ENCODE measurements at regions not wholly inside any gene's neighbourhood (a gene's known extent, or its start where the extent isn't known, plus 50 kb on each side); places are given as distances from the start of the nearest gene placed in this dataset.

DNA sequence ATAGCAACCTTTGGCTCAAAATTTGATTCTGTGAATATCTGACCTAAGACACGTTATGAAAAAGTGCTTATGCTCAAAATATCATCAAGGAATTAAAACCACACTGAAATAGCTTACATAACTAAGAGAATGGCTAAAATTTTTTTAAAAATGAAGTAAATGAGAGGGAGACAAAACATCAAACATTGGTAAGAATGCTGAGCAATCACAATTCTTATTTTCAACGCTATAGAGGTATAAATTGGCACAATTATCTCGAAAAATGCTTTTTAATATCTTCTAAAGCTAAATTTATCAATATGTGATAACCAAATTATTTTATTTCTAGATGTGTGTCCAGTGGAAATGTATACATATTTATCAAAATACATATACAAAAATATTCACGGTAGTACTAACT is 381.3 kb downstream of the ANXA1 start:
- no TSS peak for BruUV-seq (replicated peaks)
- FAIRE-seq = no peak
- TF ChIP-seq POLR2A (IDR thresholded peaks at IDR 0.05; ENCODE audit: low read depth, low read length) (no peak), GATA2 (IDR thresholded peaks at IDR 0.05; ENCODE audit: insufficient read depth, insufficient read length, low read depth, low read length) (no peak), POLR2AphosphoS5 (IDR thresholded peaks at IDR 0.05; ENCODE audit: insufficient read depth, low read depth, low read length) (no peak), MYC (IDR thresholded peaks at IDR 0.05; ENCODE audit: low read depth, low read length) (no peak), FOS (IDR thresholded peaks at IDR 0.05; ENCODE audit: borderline replicate concordance, insufficient read depth, low read length) (no peak), EZH2 (IDR thresholded peaks at IDR 0.05; ENCODE audit: borderline replicate concordance, low read depth, low read length, severe bottlenecking) (no peak), JUN (IDR thresholded peaks at IDR 0.05; ENCODE audit: borderline replicate concordance, insufficient read depth, insufficient read length, low read depth) (no peak)
- TF ChIP-seq, protein P1, sequence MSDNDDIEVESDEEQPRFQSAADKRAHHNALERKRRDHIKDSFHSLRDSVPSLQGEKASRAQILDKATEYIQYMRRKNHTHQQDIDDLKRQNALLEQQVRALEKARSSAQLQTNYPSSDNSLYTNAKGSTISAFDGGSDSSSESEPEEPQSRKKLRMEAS (IDR thresholded peaks at IDR 0.05; ENCODE audit: insufficient read depth, insufficient read length) = no peak
- TF ChIP-seq, protein P2, sequence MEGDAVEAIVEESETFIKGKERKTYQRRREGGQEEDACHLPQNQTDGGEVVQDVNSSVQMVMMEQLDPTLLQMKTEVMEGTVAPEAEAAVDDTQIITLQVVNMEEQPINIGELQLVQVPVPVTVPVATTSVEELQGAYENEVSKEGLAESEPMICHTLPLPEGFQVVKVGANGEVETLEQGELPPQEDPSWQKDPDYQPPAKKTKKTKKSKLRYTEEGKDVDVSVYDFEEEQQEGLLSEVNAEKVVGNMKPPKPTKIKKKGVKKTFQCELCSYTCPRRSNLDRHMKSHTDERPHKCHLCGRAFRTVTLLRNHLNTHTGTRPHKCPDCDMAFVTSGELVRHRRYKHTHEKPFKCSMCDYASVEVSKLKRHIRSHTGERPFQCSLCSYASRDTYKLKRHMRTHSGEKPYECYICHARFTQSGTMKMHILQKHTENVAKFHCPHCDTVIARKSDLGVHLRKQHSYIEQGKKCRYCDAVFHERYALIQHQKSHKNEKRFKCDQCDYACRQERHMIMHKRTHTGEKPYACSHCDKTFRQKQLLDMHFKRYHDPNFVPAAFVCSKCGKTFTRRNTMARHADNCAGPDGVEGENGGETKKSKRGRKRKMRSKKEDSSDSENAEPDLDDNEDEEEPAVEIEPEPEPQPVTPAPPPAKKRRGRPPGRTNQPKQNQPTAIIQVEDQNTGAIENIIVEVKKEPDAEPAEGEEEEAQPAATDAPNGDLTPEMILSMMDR (IDR thresholded peaks at IDR 0.05; ENCODE audit: extremely low read depth in 1 of 2, insufficient read depth in 1 of 2, low read depth in 1 of 2, low read length in 2 of 2) = no peak
- H3K4me3 ChIP-seq (replicated peaks in 1 of 3; ENCODE audit: insufficient read depth in 1 of 3, low read depth in 1 of 3, low read length in 3 of 3) = no peak overlapping the region
- H3K9me3 ChIP-seq (replicated peaks; ENCODE audit: control insufficient read depth, insufficient read depth, low read length) = no peaks in the 10 kb centered on the region
- CTCF ChIA-PET = no interaction called here
- no peaks in the 10 kb centered on the region for H3K27me3 ChIP-seq (ENCODE audit: control insufficient read depth in 2 of 2, insufficient read depth in 2 of 2, low read length in 2 of 2)
- no peak overlapping the region for H2AFZ ChIP-seq (ENCODE audit: low read depth, low read length)
- no peaks in the 10 kb centered on the region for H3K36me3 ChIP-seq (ENCODE audit: control insufficient read depth in 2 of 2, extremely low read depth in 1 of 2, insufficient read depth in 2 of 2, low read length in 2 of 2)
- no peak overlapping the region for H3K27ac ChIP-seq (ENCODE audit: insufficient read depth, low read depth, low read length)
- H3K9ac ChIP-seq (replicated peaks; ENCODE audit: extremely low read depth, insufficient read depth, low read length) = no peak overlapping the region
- dilution Hi-C loops (cut with MboI; ENCODE audit: extremely low pct_ligation_motif_present, low sequenced_read_pairs) = no loop called here
- no peaks in the 10 kb centered on the region for H3K9me1 ChIP-seq (replicated peaks; ENCODE audit: control insufficient read depth, extremely low read depth, insufficient read depth, low read length)
- H4K20me1 ChIP-seq (replicated peaks; ENCODE audit: control insufficient read depth, extremely low read depth, insufficient read depth, low read length) = no peaks in the 10 kb centered on the region
- intact Hi-C loops (cut with micrococcal nuclease) = no loop called here
- H3K4me2 ChIP-seq (ENCODE audit: insufficient read depth, low read length) = no peak overlapping the region
- H3K4me1 ChIP-seq (ENCODE audit: control insufficient read depth, extremely low read depth, insufficient read depth, low read length) = no peaks in the 10 kb centered on the region
- DNase-seq (ENCODE audit: low read depth, low spot score) = no peak
- H3K79me2 ChIP-seq (ENCODE audit: control insufficient read depth, insufficient read depth, low read length) = no peaks in the 10 kb centered on the region
- POLR2A ChIA-PET = no interaction called here

Data from endothelial cell of umbilical vein (primary cell).